Panc1 (cell line): ENCODE measurements at regions not wholly inside any gene's neighbourhood (a gene's known extent, or its start where the extent isn't known, plus 50 kb on each side); places are given as distances from the start of the nearest gene placed in this dataset.

Experiments used
- POLR2AphosphoS5 ChIP-seq: IDR thresholded peaks from 2 replicates; pipeline ENCODE4 v1.6.1; 2012; ENCODE audit warnings: mild to moderate bottlenecking, low read depth, low read length, moderate library complexity
- SIN3A ChIP-seq: IDR thresholded peaks from 2 replicates; pipeline ENCODE4 v1.6.1; 2012; ENCODE audit warnings: low read depth, mild to moderate bottlenecking, low read length, moderate library complexity, borderline replicate concordance; ENCODE audit not compliant: insufficient read depth
- TF ChIP-seq, protein P1 (sequence below): fragments of 450-650 bp; IDR thresholded peaks from 2 replicates; pipeline ENCODE4 v1.5.1; 2017; ENCODE audit warnings: mild to moderate bottlenecking
- TF ChIP-seq, protein P2 (sequence below), 2 experiments: IDR thresholded peaks; 2 replicates each; pipeline ENCODE4 v1.6.1; 2011 to 2012; ENCODE audit warnings: low read depth in 2 of 2, control low read depth in 1 of 2, low read length in 1 of 2, mild to moderate bottlenecking in 1 of 2, moderate library complexity in 1 of 2; ENCODE audit not compliant: insufficient read depth in 1 of 2

DNA sequence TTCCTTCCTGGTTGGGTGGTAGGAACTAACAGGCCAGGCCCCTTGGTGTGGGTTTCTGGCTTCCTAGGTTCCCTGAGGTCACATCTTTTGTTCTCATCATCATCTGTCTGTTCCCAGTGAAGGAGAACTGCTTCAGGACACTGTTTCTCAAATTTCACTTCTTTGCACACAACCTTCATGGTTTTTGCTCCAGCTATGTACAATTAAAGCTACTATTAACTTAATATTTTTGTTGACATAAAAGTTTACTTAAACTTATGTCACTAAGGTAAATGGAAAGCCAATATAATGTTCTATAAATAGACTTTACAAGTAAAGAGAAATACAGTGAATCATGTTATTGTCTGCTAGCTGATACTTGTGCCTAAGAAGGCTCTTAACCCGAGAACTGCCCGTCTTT lies 120.7 kb upstream of the KCNG1 start:
- TF ChIP-seq, protein P1, sequence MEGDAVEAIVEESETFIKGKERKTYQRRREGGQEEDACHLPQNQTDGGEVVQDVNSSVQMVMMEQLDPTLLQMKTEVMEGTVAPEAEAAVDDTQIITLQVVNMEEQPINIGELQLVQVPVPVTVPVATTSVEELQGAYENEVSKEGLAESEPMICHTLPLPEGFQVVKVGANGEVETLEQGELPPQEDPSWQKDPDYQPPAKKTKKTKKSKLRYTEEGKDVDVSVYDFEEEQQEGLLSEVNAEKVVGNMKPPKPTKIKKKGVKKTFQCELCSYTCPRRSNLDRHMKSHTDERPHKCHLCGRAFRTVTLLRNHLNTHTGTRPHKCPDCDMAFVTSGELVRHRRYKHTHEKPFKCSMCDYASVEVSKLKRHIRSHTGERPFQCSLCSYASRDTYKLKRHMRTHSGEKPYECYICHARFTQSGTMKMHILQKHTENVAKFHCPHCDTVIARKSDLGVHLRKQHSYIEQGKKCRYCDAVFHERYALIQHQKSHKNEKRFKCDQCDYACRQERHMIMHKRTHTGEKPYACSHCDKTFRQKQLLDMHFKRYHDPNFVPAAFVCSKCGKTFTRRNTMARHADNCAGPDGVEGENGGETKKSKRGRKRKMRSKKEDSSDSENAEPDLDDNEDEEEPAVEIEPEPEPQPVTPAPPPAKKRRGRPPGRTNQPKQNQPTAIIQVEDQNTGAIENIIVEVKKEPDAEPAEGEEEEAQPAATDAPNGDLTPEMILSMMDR: no peak
- TF ChIP-seq POLR2AphosphoS5 (no peak), SIN3A (no peak)
- TF ChIP-seq, protein P2, sequence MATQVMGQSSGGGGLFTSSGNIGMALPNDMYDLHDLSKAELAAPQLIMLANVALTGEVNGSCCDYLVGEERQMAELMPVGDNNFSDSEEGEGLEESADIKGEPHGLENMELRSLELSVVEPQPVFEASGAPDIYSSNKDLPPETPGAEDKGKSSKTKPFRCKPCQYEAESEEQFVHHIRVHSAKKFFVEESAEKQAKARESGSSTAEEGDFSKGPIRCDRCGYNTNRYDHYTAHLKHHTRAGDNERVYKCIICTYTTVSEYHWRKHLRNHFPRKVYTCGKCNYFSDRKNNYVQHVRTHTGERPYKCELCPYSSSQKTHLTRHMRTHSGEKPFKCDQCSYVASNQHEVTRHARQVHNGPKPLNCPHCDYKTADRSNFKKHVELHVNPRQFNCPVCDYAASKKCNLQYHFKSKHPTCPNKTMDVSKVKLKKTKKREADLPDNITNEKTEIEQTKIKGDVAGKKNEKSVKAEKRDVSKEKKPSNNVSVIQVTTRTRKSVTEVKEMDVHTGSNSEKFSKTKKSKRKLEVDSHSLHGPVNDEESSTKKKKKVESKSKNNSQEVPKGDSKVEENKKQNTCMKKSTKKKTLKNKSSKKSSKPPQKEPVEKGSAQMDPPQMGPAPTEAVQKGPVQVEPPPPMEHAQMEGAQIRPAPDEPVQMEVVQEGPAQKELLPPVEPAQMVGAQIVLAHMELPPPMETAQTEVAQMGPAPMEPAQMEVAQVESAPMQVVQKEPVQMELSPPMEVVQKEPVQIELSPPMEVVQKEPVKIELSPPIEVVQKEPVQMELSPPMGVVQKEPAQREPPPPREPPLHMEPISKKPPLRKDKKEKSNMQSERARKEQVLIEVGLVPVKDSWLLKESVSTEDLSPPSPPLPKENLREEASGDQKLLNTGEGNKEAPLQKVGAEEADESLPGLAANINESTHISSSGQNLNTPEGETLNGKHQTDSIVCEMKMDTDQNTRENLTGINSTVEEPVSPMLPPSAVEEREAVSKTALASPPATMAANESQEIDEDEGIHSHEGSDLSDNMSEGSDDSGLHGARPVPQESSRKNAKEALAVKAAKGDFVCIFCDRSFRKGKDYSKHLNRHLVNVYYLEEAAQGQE (IDR thresholded peaks at IDR 0.05; ENCODE audit: insufficient read depth in 1 of 2, low read depth in 2 of 2, low read length in 1 of 2): no peak
